MV-4-11 (cell line): ENCODE measurements at regions not wholly inside any gene's neighbourhood (a gene's known extent, or its start where the extent isn't known, plus 50 kb on each side); places are given as distances from the start of the nearest gene placed in this dataset.
"Not testable (repeated sequence)": the region's sequence is repeated elsewhere in the genome, so short reads cannot be mapped to it uniquely, and the experiment has no call there.

Source experiments
- DNase-seq: peaks from one replicate; lab custom pipeline; 2025; lab: John Stamatoyannopoulos, UW

DNA sequence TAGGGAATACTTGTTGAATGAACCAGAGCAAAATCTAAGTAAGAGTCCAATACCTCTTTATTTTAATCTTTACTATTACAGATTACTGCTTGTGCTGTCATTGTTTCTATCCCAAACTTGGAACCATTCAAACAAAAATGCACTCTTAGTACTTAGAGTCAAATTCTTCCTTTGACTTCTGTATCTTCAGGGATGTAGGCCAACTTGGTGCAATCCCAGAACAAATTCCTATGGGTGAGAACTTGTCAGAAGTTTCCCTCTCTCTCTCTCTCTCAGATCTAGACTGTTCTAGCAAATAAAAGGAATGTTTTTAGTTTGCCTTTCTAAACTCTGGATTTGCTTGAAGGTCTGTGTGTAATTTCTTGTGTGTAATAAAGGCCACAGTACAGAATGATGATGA lies 329.0 kb upstream of the TMTC4 start:
- DNase-seq: no peak

DNA sequence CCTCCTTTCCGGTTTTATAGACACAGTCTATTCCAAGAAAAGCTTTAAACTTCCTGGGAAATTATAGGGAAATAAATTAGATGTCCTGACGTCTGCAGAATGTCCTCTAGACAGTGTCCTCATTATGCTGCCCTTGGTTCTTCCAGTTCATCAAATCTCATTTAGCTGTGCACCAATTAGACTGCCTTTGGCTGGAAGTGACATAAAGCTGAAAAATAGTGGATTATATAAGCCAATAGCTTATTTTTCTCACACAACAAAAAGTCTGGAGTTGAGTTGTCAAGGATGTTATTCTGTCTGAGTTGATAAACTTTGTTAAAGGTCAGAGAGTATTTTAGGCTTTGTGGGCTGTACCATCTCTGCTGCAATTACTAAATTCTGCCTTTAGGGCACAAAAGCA lies 314.8 kb upstream of the TMTC4 start:
- no peak for DNase-seq

DNA sequence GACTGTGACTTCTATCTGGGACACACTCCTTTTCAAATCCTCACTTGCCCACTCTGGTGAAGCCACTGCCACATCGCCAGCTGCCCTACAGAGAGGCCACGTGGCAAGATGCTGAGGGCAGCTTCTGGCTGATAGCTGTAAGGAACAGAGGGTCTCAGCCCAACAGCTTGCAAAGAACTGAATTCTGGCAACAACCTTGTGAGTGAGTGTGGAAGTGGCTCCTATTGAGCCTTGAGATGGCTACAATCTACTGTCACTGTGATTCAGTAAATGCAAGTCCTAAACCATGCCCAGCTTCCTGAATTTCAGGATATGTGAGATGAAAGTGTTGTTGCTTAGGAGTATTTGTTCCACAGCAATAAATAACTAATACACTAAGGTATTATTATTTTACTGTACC lies 314.3 kb upstream of the TMTC4 start:
- no peak for DNase-seq

DNA sequence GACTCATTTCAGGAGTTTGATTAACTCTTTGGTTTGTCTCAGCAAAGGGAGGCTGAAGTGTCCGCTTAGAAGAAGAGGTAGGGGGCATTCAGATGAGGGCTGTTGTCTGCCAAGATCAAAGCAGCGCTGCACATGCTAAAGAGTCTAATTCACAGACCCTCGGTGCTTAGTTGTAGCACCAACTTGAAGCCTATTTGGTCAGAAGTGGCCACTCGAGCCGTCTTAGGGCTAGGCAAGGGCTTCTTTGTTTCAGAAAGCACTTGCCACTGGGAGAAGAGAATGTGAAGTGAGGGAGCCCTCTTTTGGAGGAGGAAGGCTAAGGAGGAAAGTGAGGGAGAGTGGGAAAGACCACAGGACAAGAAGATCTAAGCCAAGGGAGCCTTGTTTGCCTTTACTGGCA lies 313.4 kb upstream of the TMTC4 start:
- no peak for DNase-seq

DNA sequence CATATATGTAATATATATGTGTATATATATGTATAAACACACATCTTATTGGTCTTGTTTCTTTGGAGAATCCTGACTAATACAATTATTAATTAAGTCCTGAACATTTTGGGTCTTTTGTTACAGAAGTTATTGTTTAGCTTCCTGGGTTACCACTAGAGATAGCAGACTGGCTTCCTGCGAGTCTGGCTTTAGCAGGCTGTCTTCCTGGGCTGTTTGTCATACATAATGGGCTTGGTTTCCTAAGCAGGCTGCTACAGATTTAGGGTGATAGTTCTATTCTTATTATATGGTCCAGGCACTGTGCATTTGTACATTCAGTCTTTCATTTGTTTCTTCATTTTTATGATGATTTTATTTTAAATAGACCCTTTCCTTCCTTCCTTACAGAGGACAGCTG lies 312.0 kb upstream of the TMTC4 start:
- DNase-seq: no peak

DNA sequence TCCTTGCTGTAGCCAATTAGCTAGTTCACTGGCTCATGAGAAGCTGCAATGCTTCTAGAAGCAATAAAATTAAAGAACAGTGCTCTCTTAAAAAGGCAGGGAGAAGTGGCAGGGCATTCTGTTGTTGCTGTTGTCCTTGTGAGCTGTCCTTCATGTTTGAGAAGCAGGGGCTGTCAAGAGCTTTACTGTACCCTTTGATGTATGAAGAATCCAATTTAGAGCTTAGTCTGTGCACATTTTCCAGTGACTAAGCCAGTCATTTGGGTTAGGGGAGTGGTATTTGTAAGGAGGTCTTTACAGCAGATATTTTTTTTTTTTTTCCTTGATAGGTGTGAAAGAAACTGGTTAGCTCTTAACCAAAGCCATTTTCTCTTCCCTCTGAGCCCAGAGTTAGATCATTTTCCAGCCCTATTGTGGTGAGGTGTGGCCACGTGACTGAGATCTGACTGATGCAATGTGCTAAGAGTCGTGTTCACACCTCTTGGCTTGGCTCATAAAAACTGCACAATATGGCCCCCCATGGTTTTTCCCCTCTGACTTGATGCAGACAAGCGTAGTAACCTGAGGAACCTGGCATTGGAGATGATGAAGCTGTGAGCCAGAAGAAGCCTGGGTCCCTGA lies 309.6 kb upstream of the TMTC4 start:
- no peak for DNase-seq

DNA sequence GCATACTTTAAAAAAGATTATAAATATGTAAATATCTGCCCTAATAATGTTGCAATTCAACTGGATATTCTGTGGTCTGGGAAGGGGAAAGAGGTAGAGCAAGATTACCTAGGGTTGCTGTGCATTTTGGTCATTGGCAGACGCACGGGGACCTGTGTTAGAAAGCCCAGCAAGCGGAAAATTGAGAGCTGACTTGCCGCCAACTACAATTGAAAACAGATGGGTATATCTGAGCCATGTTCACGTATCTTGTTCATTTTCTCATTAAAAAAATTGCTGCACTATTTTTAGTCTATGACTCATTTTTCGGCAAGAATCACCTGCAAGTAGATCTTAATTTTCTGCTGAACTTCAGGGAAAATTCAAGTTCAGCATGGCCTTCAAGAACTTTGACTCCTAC lies 308.5 kb upstream of the TMTC4 start:
- DNase-seq: no peak

DNA sequence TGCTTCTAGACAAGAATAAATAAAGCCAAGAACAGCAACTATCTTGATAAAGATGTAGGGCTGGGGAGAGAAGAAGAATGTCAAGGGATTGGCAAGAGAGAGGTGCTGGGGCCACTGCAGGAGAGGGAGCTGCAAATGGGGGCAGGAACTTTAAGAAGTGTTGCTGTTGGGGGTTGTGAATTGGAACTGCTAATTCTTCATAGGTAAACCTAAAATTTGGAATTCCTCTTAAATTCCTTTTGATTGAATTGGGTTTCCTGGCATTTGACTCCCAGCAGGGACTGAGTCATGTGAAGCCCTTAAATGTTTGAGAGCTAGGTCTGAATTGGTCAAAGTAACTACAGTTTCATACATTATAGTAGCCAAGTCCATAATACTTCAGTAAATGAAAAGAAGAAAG lies 305.6 kb upstream of the TMTC4 start:
- no peak for DNase-seq

DNA sequence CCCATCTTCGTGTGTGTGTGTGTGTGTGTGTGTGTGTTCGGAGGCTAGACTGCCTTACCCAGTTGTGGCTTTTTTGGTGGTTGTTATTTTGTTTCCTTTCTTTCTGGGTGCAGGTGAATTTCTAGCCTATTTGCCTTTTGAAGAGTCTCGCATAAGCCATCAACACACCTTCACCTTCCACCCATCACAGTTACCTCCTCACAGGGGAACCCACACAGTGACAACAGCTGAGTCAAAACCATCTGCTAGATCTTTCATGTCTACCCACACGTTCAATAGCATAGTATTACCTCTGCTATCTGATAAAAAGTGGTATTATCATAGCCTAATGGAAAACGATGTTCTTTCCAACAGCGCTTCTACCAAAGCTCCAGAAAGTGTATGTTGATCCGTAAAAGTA lies 303.2 kb upstream of the TMTC4 start:
- DNase-seq: no peak

DNA sequence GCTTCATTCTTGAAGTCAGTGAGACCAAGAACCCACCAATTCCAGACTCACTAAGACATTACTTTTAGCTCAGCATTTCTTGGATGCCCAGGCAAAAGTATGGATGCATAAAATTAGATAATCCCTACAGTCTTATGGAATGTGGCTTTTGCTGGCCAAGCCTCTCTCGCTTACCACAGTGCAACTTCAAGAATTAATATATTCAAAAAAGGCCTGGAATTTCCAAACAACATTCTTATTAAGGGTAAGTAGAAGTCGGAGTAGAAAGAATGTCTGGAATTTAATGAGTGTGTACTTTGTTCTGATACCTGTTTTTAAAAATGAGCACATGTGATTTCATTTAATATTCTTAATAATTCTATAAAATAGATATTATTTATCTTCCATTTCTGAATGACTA lies 302.4 kb upstream of the TMTC4 start:
- DNase-seq: no peak

DNA sequence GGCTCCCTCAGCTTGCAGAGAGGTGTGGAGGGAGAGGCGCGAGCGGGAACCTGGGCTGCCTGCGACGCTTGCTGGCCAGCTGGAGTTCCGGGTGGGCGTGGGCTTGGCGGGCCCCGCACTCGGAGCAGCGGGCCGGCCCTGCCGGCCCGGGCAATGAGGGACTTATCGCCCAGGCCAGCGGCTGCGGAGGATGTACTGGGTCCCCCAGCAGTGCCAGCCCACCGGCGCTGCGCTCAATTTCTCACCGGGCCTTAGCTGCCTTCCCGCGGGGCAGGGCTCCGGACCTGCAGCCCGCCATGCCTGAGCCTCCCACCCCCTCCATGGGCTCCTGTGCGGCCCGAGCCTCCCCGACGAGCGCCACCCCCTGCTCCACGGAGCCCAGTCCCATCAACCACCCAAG lies 301.1 kb upstream of the TMTC4 start:
- DNase-seq: not testable (repeated sequence)

DNA sequence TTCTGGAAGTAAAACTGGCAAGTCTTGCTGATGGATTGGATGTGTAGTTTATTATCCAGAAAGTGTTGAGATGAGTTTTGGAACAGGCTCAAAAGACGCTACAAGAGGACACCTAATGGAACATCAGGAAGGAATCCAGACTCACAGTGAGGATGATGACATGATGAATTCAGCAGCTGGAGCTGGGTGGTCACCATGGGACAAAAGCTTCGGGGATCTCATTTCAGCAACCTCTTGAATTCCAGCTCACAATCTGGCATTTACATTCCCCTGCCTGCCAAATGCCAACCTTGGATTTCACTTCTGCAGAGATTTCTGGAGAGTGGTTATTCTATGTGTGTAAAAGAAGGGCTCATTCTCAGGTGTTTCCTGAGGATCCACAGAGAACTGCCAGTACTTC lies 288.0 kb upstream of the TMTC4 start:
- no peak for DNase-seq

DNA sequence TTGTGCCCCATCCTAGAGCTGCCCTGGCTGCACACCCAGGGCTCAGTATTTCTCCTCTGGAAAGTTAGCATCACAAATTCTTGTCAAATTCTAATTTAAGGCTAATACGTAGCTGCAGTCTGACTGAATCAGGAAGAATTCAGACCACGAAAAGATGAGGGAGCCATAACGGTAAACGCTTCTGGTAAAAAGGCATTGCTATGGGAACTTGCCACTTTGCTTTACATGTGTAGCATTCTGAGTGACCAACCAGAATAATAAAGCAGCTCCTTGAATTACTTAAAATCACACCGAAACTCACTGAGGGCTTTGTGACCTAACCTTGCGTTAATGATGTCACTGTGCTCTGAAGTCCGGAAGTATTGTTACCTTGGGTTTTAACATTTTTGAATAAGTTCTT lies 286.6 kb upstream of the TMTC4 start:
- DNase-seq: no peak

DNA sequence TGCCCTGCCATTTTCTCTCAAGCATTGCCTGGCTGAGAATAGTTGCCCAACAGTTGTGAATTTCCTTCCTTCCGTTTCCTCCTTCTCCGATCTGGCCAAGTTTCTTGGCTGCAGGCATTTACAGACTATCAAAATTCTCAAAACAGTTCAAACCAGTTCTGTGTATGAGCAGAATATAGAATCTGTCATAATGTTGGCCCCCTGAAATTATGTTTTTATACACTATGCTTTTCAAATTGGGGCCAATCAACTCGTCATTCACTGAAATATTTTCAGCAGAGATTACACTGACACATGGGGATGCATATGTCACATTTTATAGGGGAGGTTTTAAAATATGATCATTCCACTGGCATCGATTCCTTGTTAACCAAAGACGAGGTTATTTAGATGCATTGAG lies 284.2 kb upstream of the TMTC4 start:
- DNase-seq: no peak

DNA sequence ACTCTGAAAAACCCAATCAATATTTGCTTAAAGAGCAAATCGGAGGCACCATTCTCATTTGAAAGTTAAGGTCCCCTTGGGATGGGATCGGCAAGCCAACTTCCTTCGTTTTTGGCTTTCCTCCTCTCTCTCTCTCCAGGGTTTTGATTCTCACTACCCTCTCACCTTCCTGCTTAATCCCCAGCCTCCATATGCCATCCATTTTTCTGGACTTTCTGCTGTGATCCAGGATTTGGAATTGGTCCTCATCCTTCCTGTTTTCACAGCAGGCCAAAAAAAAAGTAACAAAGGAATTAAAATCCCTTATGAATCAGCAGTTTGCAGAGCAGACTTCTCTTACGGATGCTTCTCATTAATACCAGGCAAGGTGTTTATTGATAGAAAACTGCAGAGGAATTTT lies 283.1 kb upstream of the TMTC4 start:
- DNase-seq: no peak

DNA sequence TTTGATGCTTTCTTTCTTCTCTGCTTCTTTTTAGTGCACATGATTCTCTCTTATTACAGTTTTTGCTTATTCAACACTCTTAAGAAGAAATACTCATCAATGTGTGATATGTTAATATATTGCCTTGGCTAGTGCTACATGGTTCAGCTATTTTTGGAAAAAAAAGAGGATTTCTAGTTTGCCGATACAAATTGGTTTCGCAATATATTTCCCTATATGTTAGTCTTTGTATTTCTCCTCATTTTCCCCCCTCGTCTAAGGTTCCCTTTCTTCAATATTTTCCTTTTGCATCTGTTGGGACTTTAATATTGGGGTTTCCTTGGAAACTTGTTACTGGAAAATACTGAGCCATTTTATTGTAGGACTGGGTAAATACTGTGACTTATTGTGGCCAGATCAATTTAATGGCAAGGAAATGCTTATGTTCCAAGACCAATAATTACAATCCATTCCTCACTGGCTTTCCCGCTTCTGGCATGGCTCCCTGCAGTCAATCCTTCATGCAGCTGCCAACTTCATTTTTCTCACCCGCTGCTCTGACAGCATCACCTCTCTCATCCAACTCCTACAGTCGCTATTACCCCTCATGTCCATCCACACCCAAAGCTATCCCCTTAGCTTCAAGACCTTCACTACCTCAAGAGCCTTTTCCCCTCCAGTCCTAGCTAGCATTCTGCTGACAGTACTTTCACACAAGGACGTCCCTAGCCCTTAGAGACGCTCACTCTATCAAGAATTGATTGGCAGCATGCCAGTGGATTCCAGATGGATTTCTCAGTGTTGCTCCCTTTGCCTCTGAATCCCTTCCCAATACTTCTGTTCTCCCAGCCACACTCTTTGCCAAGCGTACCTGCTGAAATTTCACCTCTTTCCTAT lies 280.1 kb upstream of the TMTC4 start:
- DNase-seq: no peak

DNA sequence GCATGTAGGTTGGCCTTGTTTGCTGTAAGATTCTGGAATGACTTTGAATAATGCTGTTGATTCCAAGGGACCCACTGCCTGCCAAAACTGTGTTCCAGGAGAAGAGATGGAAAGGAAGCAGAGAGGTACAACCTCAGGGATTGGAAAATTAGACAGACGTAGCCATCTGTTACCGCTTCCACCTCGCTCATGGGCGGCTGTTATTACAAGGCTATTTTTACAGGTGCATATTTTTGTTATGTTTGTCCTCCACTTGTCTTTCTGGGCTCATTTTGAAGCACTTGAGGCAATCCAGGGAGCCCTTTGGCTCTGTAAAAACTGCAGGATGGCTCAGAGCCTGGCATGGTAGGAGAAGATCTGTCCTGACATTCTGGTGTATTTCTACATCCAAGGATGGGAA lies 276.4 kb upstream of the TMTC4 start:
- DNase-seq: no peak

DNA sequence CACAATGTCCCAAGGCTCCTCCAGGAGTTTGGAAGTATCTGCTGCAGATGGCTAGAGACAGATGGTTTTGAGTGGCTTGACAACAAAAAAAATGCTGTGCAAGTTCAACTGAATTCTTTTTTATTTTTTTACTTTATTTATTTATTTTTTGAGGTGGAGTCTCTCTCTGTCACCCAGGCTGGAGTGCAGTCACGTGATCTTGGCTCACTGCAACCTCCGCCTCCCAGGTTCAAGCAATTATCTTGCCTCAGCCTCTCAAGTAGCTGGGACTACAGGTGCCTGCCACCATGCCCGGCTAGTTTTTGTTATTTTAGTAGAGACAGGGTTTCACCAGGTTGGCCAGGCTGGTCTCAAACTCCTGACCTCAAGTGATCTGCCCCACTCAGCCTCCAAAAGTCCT lies 274.3 kb upstream of the TMTC4 start:
- not testable (repeated sequence) for DNase-seq

DNA sequence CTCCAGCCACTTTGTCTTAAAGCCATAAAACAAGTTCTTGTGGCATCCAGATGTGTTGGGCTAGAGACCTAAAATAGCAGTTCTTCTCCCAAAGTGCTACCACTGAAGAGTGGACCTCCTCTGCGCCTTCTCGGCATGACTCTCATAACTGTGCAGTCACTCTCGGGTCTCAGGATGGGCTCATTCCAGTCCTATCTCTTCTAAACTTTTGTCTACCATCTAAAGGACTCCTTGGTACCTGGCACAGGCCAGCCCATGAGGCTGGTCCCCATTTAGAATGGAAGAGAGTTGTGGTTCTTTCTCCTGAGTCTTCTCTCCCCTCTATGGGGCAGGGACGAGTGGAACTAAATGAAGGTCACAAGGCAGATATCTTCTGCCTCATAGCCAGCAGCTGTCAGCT lies 272.0 kb upstream of the TMTC4 start:
- DNase-seq: no peak

DNA sequence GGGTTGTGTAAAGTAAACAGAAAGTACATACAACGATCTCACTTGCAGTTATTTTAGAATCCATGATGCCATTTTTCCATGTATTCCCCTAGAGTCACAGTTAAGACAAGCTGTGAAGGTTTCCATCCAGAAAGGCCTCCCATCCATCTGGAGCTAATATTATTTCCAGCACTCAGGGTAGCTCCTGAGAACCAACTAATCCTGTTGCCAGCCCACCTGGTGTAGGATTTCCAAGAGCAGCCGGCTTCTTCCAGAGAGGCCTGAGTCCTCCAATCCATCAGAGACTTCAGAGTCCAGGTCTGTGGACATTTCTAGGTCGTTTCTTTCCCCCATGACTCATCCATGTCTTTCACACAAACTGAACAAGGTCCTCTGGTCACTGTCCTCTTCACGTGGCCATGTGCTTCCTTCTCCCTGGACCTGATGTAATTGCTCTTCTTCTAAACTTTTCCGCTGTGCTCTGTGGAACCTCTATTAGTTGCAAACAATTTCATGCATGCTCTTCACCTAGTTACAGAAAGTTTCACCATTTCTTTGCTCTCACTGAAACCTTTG lies 270.3 kb upstream of the TMTC4 start:
- no peak for DNase-seq

DNA sequence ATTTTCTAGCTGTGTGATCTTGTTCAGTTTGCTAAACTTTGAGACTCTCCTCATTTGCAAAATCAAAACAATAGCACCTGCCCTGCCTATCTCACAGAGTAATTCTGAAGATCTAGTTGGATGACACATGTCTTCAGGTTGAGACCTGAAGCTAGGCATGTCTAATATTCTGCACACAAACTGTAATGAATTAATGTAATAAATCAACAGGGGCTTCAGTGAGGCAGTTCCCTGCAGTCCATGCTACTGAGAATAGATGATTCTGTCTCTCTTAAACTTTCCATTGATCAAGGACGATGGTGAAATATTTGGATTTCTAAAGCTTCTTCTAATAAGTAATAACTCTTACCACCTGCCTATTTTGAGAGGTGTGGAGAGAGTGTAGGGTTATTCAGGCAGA lies 268.1 kb upstream of the TMTC4 start:
- DNase-seq: no peak

DNA sequence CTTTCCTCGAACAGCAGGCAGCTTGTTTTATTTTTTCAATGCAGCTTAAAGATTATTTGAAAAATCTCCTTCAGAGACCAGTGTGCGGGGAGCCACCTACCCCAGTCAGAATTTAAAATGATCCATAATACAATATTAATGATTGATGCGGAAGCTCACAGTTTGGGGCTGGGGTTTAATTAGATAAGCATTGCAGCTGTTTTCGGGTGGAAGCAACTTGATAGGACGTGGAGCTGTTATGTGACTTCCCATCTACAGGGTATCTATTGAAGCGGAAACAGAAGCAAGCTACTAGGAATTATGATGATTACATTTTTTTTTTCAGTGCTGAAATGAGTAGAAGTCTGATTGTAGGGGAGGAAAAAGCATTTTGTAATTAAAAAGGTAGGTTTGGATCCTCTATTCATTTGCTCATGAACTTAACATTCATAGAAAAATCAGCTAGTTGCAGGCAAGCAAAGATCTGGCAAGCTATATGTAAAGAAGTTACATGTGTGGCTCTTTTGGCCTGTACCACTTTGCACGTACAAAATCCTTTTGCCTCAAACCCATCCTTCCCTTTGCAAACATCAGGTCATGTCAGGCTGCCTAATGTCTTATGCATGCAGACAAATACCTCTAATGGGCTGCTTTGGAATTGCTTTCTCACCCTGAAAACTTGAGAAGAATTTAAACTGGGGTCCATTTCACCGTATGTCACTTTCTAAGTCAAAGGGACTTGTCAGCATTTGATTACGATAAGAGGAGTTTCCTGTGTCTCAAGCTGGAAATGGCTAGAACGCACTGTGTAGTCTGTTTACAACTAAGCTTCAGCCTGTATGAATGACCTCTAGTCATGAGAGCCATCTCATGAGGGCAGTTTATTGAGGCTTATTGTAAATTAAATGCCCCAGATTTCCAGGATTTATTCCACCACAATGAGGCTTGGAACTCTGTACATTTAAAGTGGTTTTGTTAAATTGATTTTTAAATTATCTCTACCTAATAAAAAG lies 267.1 kb upstream of the TMTC4 start:
- DNase-seq: no peak
